HepG2 (cell line): ENCODE measurements at regions not wholly inside any gene's neighbourhood (a gene's known extent, or its start where the extent isn't known, plus 50 kb on each side); places are given as distances from the start of the nearest gene placed in this dataset.
A peak's percentile ranks its signal among the peaks of the same experiment; 100 is the strongest.

Experiments
- BRCA1 ChIP-seq: sonication (generic); formaldehyde crosslinking; IDR thresholded peaks from 2 replicates; pipeline ENCODE4 v1.4.0; 2020; ENCODE audit warnings: missing genetic modification reagents
- CHD4 ChIP-seq: fragments of 200-600 bp; sonication (generic); IDR thresholded peaks from 2 replicates; pipeline ENCODE4 v1.7.0; 2017; ENCODE audit warnings: mild to moderate bottlenecking, low read length, borderline replicate concordance
- ESRRA ChIP-seq: sonication (generic); formaldehyde crosslinking; IDR thresholded peaks from 2 replicates; pipeline ENCODE4 v1.5.1; 2020; ENCODE audit warnings: mild to moderate bottlenecking, low read depth, missing genetic modification reagents
- GTF3A ChIP-seq: sonication (generic); formaldehyde crosslinking; conservative IDR thresholded peaks from 2 replicates; pipeline ENCODE4 v1.4.0; 2020; ENCODE audit warnings: mild to moderate bottlenecking, missing genetic modification reagents
- HNF1A ChIP-seq, 2 experiments: sonication (generic) in 1 of 2; formaldehyde crosslinking in 1 of 2; IDR thresholded peaks; 2 replicates each; pipeline versions ENCODE4 v1.4.0 to v1.6.1; 2016 to 2020; ENCODE audit warnings: borderline replicate concordance in 1 of 2, low read depth in 1 of 2, mild to moderate bottlenecking in 1 of 2, missing genetic modification reagents in 1 of 2
- NFE2L2 ChIP-seq: fragments of 150-350 bp; IDR thresholded peaks from 2 replicates; pipeline ENCODE4 v1.6.1; 2014; ENCODE audit warnings: low read length
- ONECUT2 ChIP-seq: sonication (generic); formaldehyde crosslinking; IDR thresholded peaks from 2 replicates; pipeline ENCODE4 v1.4.0; 2020; ENCODE audit warnings: missing genetic modification reagents
- RERE ChIP-seq: IDR thresholded peaks from 2 replicates; pipeline ENCODE4 v1.6.1; 2016; ENCODE audit warnings: low read depth, missing genetic modification reagents, missing compliant biosample characterization
- SALL1 ChIP-seq: sonication (generic); formaldehyde crosslinking; IDR thresholded peaks from 2 replicates; pipeline ENCODE4 v1.8.0; 2022; ENCODE audit warnings: mild to moderate bottlenecking, missing genetic modification reagents
- ZBTB2 ChIP-seq: sonication (generic); formaldehyde crosslinking; IDR thresholded peaks from 2 replicates; pipeline ENCODE4 v1.8.0; 2022; ENCODE audit warnings: low read depth, missing genetic modification reagents
- ZFP36 ChIP-seq: fragments of 150-350 bp; IDR thresholded peaks from 2 replicates; pipeline ENCODE4 v1.6.1; 2018; ENCODE audit warnings: borderline replicate concordance, low read length, low read depth; ENCODE audit not compliant: partially characterized antibody
- ZFP90 ChIP-seq: sonication (generic); formaldehyde crosslinking; IDR thresholded peaks from 2 replicates; pipeline ENCODE4 v1.8.0; 2022; ENCODE audit warnings: missing genetic modification reagents, mild to moderate bottlenecking, inconsistent platforms, borderline replicate concordance
- ZNF747 ChIP-seq: sonication (generic); formaldehyde crosslinking; IDR thresholded peaks from 2 replicates; pipeline ENCODE4 v1.8.1; 2023; ENCODE audit warnings: missing genetic modification reagents, mild to moderate bottlenecking, borderline replicate concordance
- ZNF772 ChIP-seq: sonication (generic); formaldehyde crosslinking; IDR thresholded peaks from 2 replicates; pipeline ENCODE4 v1.5.0; 2020; ENCODE audit warnings: mild to moderate bottlenecking, missing genetic modification reagents
- ZSCAN20 ChIP-seq: sonication (generic); formaldehyde crosslinking; IDR thresholded peaks from 2 replicates; pipeline ENCODE4 v1.4.0; 2020; ENCODE audit warnings: missing genetic modification reagents, mild to moderate bottlenecking, borderline replicate concordance

- TF ChIP-seq HNF1A (IDR thresholded peaks at IDR 0.05; ENCODE audit: low read depth) (no peak), HNF1A (CRISPR knock-in tag; IDR thresholded peaks at IDR 0.05; ENCODE audit: borderline replicate concordance) (0 out of 2 replicates have a peak, but pooled peaks have one; percentile 14), NFE2L2 (no peak), CHD4 (peak; percentile 81; the same call in 1 of the 2 replicates), BRCA1 (CRISPR knock-in tag) (no peak), ZFP36 (no peak), ZBTB2 (CRISPR knock-in tag) (no peak), RERE (CRISPR knock-in tag) (0 out of 2 replicates have a peak, but pooled peaks have one; percentile 21), ZNF772 (CRISPR knock-in tag) (no peak), GTF3A (no peak), ZSCAN20 (CRISPR knock-in tag) (no peak), ONECUT2 (CRISPR knock-in tag) (no peak), ESRRA (0 out of 2 replicates have a peak, but pooled peaks have one; percentile 21), ZNF747 (no peak), ZFP90 (CRISPR knock-in tag) (no peak), SALL1 (CRISPR knock-in tag) (peak; percentile 23; the same call in 1 of the 2 replicates)
Measured at GRCh38 chr6:137370871-137371633, 123.1 kb downstream of the OLIG3 start (continued).
